ENCODE measurements at regions not wholly inside any gene's neighbourhood (a gene's known extent, or its start where the extent isn't known, plus 50 kb on each side); places are given as distances from the start of the nearest gene placed in this dataset.

DNA sequence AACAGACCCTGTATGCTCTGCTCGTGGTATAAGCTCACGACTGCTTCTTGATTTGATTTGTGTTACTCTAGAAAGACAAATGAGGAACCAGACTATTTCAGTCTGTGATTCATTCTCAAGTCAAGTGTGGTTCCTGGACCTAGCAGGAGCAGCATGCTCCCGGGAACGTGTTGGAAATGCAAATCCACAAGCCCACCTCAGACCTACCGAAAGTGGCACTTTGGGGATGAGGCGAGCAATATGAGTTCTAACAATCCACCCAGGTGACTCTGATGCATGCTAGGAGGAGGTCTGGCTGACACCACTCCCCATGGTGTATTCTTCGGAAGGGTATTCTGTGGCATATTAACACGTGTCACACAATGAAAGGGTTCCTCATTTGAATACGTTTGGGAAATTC lies 59.5 kb upstream of the TMX1 start:
- no peaks in the 10 kb centered on the region for H3K27me3 ChIP-seq (ENCODE audit: control insufficient read depth in 2 of 2, insufficient read depth in 1 of 2, low read length in 1 of 2)
- no peak overlapping the region for H3K4me3 ChIP-seq (ENCODE audit: low read length in 2 of 2)
- H3K9me3 ChIP-seq (ENCODE audit: control insufficient read depth in 2 of 2, insufficient read depth in 1 of 2, low read length in 1 of 2): no peaks in the 10 kb centered on the region
- no peaks in the 10 kb centered on the region for H3K36me3 ChIP-seq (ENCODE audit: control insufficient read depth in 2 of 2, insufficient read depth in 2 of 2, low read length in 1 of 2)
- WGBS: 75% methylated on average over 9 of the region's 9 CpGs
- DNase-seq (ENCODE audit: low read depth in 6 of 9, low spot score in 9 of 9): no peak
- H3K27ac ChIP-seq (ENCODE audit: low read depth in 1 of 2, low read length in 1 of 2): no peak overlapping the region
- H3K4me1 ChIP-seq (ENCODE audit: control insufficient read depth in 2 of 2, insufficient read depth in 2 of 2, low read length in 2 of 2): no peaks in the 10 kb centered on the region

DNA sequence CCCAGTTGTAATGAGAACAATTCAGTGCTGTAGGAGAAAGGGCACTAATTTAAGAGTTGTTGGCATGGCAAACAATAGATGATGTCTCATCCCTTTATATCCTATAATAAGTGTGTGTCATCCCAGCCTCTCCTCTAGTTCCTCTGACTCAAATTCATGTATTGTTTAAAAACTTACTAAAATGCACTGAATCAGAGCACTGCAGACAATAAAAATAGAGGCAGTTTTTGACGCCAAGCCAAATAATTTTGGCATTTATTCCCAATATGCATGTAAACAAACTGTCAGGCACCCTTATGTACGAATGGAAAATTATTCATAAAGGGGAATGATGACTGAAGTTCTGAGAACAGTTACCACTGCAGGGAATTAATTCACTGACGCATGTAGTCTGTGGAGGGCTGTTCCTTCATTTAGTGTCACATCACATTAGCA lies 57.9 kb upstream of the TMX1 start:
- Histone ChIP-seq H3K4me3 (ENCODE audit: low read length in 2 of 2) (no peak overlapping the region), H3K27me3 (ENCODE audit: control insufficient read depth in 2 of 2, insufficient read depth in 1 of 2, low read length in 1 of 2) (no peaks in the 10 kb centered on the region), H3K36me3 (ENCODE audit: control insufficient read depth in 2 of 2, insufficient read depth in 2 of 2, low read length in 1 of 2) (no peaks in the 10 kb centered on the region), H3K27ac (ENCODE audit: low read depth in 1 of 2, low read length in 1 of 2) (no peak overlapping the region), H3K9me3 (ENCODE audit: control insufficient read depth in 2 of 2, insufficient read depth in 1 of 2, low read length in 1 of 2) (no peaks in the 10 kb centered on the region), H3K4me1 (ENCODE audit: control insufficient read depth in 2 of 2, insufficient read depth in 2 of 2, low read length in 2 of 2) (no peaks in the 10 kb centered on the region)
- DNase-seq (ENCODE audit: low read depth in 6 of 9, low spot score in 9 of 9): no peak
- WGBS: 96% methylated on average over 3 of the region's 3 CpGs

DNA sequence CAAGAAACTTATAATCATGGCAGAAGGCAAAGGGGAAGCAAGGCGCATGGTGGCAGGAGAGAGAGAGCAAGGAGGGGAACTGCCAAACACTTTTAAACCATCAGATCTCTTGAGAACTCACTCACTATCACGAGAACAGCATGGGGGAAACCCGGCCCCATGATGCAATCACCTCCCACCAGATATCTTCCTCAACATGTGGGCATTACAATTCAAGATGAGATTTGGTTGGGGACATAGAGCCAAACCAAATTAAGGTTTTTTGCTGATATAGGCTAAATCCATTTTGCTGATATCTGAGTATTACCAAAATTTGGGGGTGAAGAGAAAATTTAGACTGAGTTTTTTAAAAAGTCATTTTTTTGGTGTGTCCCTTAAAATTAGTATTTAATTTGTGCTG lies 54.9 kb upstream of the TMX1 start:
- 94% methylated on average over 3 of the region's 3 CpGs for WGBS
- Histone ChIP-seq H3K4me1 (ENCODE audit: control insufficient read depth in 2 of 2, insufficient read depth in 2 of 2, low read length in 2 of 2) (no peaks in the 10 kb centered on the region), H3K27me3 (ENCODE audit: control insufficient read depth in 2 of 2, insufficient read depth in 1 of 2, low read length in 1 of 2) (no peaks in the 10 kb centered on the region), H3K9me3 (ENCODE audit: control insufficient read depth in 2 of 2, insufficient read depth in 1 of 2, low read length in 1 of 2) (no peaks in the 10 kb centered on the region), H3K36me3 (ENCODE audit: control insufficient read depth in 2 of 2, insufficient read depth in 2 of 2, low read length in 1 of 2) (no peaks in the 10 kb centered on the region), H3K4me3 (ENCODE audit: low read length in 2 of 2) (no peak overlapping the region), H3K27ac (ENCODE audit: low read depth in 1 of 2, low read length in 1 of 2) (no peak overlapping the region)
- no peak for DNase-seq (ENCODE audit: low read depth in 6 of 9, low spot score in 9 of 9)

DNA sequence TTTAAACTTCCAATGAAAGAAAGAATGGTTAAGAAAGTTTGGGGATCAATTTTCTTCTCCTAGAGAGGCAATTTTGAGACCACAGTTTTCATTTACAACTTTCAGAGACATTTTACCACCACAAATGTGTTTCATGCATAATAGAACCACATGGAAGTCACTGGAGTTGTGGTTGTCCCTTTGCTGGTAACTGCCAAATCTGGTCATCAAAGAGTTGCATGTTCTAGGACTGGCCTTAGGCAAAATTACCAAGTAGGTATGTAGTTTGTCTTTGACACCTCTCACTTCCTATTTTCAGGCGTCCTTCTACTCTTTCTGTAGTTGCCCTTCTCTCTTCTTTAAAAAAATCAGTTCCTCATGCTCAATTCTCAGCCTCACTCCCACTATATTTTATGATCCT lies 54.3 kb upstream of the TMX1 start:
- no peak overlapping the region for H3K27ac ChIP-seq (ENCODE audit: low read depth in 1 of 2, low read length in 1 of 2)
- H3K9me3 ChIP-seq (ENCODE audit: control insufficient read depth in 2 of 2, insufficient read depth in 1 of 2, low read length in 1 of 2): no peaks in the 10 kb centered on the region
- DNase-seq (ENCODE audit: low read depth in 6 of 9, low spot score in 9 of 9): no peak
- no peaks in the 10 kb centered on the region for H3K4me1 ChIP-seq (ENCODE audit: control insufficient read depth in 2 of 2, insufficient read depth in 2 of 2, low read length in 2 of 2)
- H3K36me3 ChIP-seq (ENCODE audit: control insufficient read depth in 2 of 2, insufficient read depth in 2 of 2, low read length in 1 of 2): no peaks in the 10 kb centered on the region
- no peak overlapping the region for H3K4me3 ChIP-seq (ENCODE audit: low read length in 2 of 2)
- WGBS: 83% methylated on average over 1 of the region's 1 CpG
- H3K27me3 ChIP-seq (ENCODE audit: control insufficient read depth in 2 of 2, insufficient read depth in 1 of 2, low read length in 1 of 2): no peaks in the 10 kb centered on the region

DNA sequence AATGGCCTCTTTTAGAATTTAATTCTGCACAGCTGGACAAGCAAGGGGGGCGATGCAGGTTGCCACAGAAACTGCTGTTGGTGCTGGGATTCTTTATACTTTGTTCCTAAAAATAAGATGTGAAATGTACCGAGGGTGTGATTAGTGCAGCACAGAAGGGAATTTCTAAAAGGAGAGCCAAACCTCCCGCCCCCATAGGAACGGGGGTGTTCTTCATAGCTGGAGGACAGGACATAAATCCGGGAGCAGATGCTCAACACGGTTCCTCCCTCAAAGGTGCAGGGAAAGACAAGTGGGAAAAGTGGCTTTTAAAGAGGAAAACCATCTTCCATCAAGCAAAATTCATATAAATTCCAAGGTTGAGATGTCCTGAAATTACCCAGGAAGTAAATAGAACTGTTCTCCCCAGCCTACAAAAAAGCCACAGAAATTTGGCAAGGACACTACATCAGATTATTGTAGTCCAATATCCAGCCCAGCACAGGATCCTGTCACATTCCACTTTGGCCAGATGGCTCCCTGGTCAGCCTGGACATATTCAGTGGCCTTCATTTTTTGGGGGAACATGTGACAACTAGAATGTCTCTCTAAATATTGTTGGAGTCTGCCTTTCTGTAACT lies 51.4 kb upstream of the TMX1 start:
- H3K9me3 ChIP-seq (ENCODE audit: control insufficient read depth in 2 of 2, insufficient read depth in 1 of 2, low read length in 1 of 2): no peaks in the 10 kb centered on the region
- no peak overlapping the region for H3K4me3 ChIP-seq (ENCODE audit: low read length in 2 of 2)
- H3K27me3 ChIP-seq (ENCODE audit: control insufficient read depth in 2 of 2, insufficient read depth in 1 of 2, low read length in 1 of 2): no peaks in the 10 kb centered on the region
- DNase-seq (ENCODE audit: low read depth in 6 of 9, low spot score in 9 of 9): no peak
- no peak overlapping the region for H3K27ac ChIP-seq (ENCODE audit: low read depth in 1 of 2, low read length in 1 of 2)
- H3K4me1 ChIP-seq (ENCODE audit: control insufficient read depth in 2 of 2, insufficient read depth in 2 of 2, low read length in 2 of 2): no peaks in the 10 kb centered on the region
- WGBS: 97% methylated on average over 6 of the region's 6 CpGs
- H3K36me3 ChIP-seq (ENCODE audit: control insufficient read depth in 2 of 2, insufficient read depth in 2 of 2, low read length in 1 of 2): no peaks in the 10 kb centered on the region

DNA sequence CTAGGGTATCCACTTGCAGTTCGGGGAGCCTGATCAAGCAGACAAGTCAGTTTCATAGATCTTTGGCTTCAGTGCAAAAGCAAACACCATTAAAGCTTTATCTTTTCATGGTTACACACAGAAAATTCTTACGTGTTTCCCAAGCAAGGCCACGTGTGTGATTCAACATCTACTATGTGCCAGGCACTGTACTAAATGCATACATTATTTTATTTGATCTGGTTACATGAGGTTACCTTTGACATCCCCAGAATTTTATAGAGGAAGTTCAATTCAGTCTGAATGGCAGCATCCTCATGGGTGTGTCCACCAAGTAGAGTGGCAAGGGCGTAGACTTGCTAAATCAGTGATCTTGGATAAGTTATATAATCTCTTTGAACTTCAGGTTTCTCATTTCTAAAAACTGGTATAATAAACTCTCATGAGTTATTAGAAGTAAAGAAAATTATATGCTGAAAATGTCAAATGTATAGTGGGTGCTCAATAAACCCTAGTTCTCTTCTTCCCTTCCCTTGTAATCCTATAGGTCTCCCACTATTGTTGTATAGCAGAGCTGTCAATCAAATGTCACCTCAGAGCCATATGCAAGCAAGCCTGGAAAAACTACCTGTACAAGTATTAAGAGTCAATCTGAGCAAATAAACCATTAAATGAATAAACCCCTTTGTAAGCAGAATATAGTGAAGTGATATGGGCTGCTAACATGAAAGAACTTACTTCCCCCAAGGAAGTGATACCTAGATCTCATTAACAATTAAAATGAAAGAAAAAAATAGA lies 50.3 kb upstream of the TMX1 start:
- no peak for DNase-seq (ENCODE audit: low read depth in 6 of 9, low spot score in 9 of 9)
- no peak overlapping the region for H3K27ac ChIP-seq (ENCODE audit: low read depth in 1 of 2, low read length in 1 of 2)
- H3K27me3 ChIP-seq (ENCODE audit: control insufficient read depth in 2 of 2, insufficient read depth in 1 of 2, low read length in 1 of 2): no peaks in the 10 kb centered on the region
- H3K36me3 ChIP-seq (ENCODE audit: control insufficient read depth in 2 of 2, insufficient read depth in 2 of 2, low read length in 1 of 2): no peaks in the 10 kb centered on the region
- H3K9me3 ChIP-seq (ENCODE audit: control insufficient read depth in 2 of 2, insufficient read depth in 1 of 2, low read length in 1 of 2): no peaks in the 10 kb centered on the region
- no peak overlapping the region for H3K4me3 ChIP-seq (ENCODE audit: low read length in 2 of 2)
- no peaks in the 10 kb centered on the region for H3K4me1 ChIP-seq (ENCODE audit: control insufficient read depth in 2 of 2, insufficient read depth in 2 of 2, low read length in 2 of 2)
- 99% methylated on average over 4 of the region's 4 CpGs for WGBS
